Brain microvascular endothelial cell (primary cell): ENCODE measurements at regions not wholly inside any gene's neighbourhood (a gene's known extent, or its start where the extent isn't known, plus 50 kb on each side); places are given as distances from the start of the nearest gene placed in this dataset.

Experiments
- DNase-seq: peaks from one replicate; pipeline ENCODE4 v3.0.0-alpha.2; 2020
- H3K27ac ChIP-seq: fragments of 250-450 bp; sonication (Bioruptor Pico); 2 replicates; pipeline ENCODE4 v1.5.1; 2020; ENCODE audit warnings: mild to moderate bottlenecking, moderate library complexity
- H3K27me3 ChIP-seq: fragments of 250-450 bp; sonication (Bioruptor Pico); replicated peaks from 2 replicates; pipeline ENCODE4 v1.5.1; 2020; ENCODE audit warnings: mild to moderate bottlenecking
- H3K36me3 ChIP-seq: fragments of 250-450 bp; sonication (Bioruptor Pico); replicated peaks from 2 replicates; pipeline ENCODE4 v1.5.1; 2020; ENCODE audit warnings: mild to moderate bottlenecking
- H3K4me3 ChIP-seq: 2 replicates; pipeline ENCODE4 v1.5.1; 2011; ENCODE audit warnings: low read depth, mild to moderate bottlenecking, control low read depth, low read length, moderate library complexity
- CTCF ChIP-seq: IDR thresholded peaks from 2 replicates; pipeline ENCODE4 v1.5.1; 2011; ENCODE audit warnings: low read depth, mild to moderate bottlenecking, moderate library complexity, low read length, control low read depth, inconsistent platforms; ENCODE audit errors: missing control alignments
- in situ Hi-C: cut with HindIII; loops from 2 replicates; pipeline ENCODE4 v1.10.0; 2017; ENCODE audit warnings: low sequenced_read_pairs, low pct_ligation_motif_present

- Histone ChIP-seq H3K4me3 (no peak overlapping the region), H3K27ac (no peak overlapping the region), H3K27me3 (no peaks in the 10 kb centered on the region), H3K36me3 (no peaks in the 10 kb centered on the region)
- DNase-seq: no peak
- in situ Hi-C loops: no loop called here
- TF ChIP-seq CTCF: no peak
These were observed 55.1 kb upstream of the ZPBP start for GRCh38 chr7:50147951-50148808.

GRCh38 chr7:50146692-50147091 lies 53.6 kb upstream of the ZPBP start:
- no peak overlapping the region for H3K27ac ChIP-seq
- TF ChIP-seq CTCF: no peak
- H3K36me3 ChIP-seq: no peaks in the 10 kb centered on the region
- in situ Hi-C loops: no loop called here
- no peaks in the 10 kb centered on the region for H3K27me3 ChIP-seq
- no peak for DNase-seq
- no peak overlapping the region for H3K4me3 ChIP-seq

- Histone ChIP-seq H3K36me3 (no peaks in the 10 kb centered on the region), H3K4me3 (no peak overlapping the region), H3K27me3 (no peaks in the 10 kb centered on the region), H3K27ac (no peak overlapping the region)
- no peak for DNase-seq
- TF ChIP-seq CTCF: no peak
- in situ Hi-C loops: no loop called here
These were observed 52.8 kb upstream of the ZPBP start for GRCh38 chr7:50145801-50146338.

- H3K4me3 ChIP-seq: no peak overlapping the region
- no peaks in the 10 kb centered on the region for H3K27me3 ChIP-seq
- no peaks in the 10 kb centered on the region for H3K36me3 ChIP-seq
- no peak overlapping the region for H3K27ac ChIP-seq
- no peak for DNase-seq
- no peak for TF ChIP-seq CTCF
- in situ Hi-C loops: no loop called here
These were observed 52.2 kb upstream of the ZPBP start for GRCh38 chr7:50145226-50145625.
